Loucy (cell line): ENCODE measurements at regions not wholly inside any gene's neighbourhood (a gene's known extent, or its start where the extent isn't known, plus 50 kb on each side); places are given as distances from the start of the nearest gene placed in this dataset.

ENCODE experiments used
- H2AFZ ChIP-seq: fragments of 200-600 bp; sonication (generic); 2 replicates; pipeline ENCODE4 v1.6.0; 2016; ENCODE audit warnings: antibody characterized with exemption, mild to moderate bottlenecking, low read length, moderate library complexity
- H3F3A ChIP-seq: fragments of 200-600 bp; 2 replicates; pipeline ENCODE4 v1.6.0; 2016; ENCODE audit warnings: antibody characterized with exemption, low read depth, mild to moderate bottlenecking
- H3K27me3 ChIP-seq: fragments of 200-600 bp; sonication (generic); 2 replicates; pipeline ENCODE4 v1.6.1; 2014; ENCODE audit warnings: low read length, mild to moderate bottlenecking; ENCODE audit not compliant: insufficient read depth, poor library complexity, severe bottlenecking
- H3K36me3 ChIP-seq: fragments of 200-600 bp; sonication (generic); 2 replicates; pipeline ENCODE4 v1.6.1; 2016; ENCODE audit warnings: low read length; ENCODE audit not compliant: insufficient read depth
- H3K4me1 ChIP-seq: fragments of 200-600 bp; sonication (generic); 2 replicates; pipeline ENCODE4 v1.5.1; 2014; ENCODE audit warnings: low read length, mild to moderate bottlenecking; ENCODE audit not compliant: insufficient read depth, poor library complexity, severe bottlenecking
- H3K4me2 ChIP-seq: fragments of 200-600 bp; sonication (generic); 2 replicates; pipeline ENCODE4 v1.6.0; 2014; ENCODE audit warnings: antibody characterized with exemption, low read length, low read depth, mild to moderate bottlenecking; ENCODE audit not compliant: poor library complexity, severe bottlenecking
- H3K4me3 ChIP-seq: fragments of 200-600 bp; sonication (generic); 2 replicates; pipeline ENCODE4 v1.5.1; 2014; ENCODE audit warnings: low read length, mild to moderate bottlenecking, mixed read lengths; ENCODE audit not compliant: poor library complexity, severe bottlenecking
- H3K79me2 ChIP-seq: fragments of 200-600 bp; sonication (generic); 2 replicates; pipeline ENCODE4 v1.6.1; 2014; ENCODE audit warnings: low read length; ENCODE audit not compliant: insufficient read depth
- H3K9ac ChIP-seq: fragments of 200-600 bp; sonication (generic); 2 replicates; pipeline ENCODE4 v1.6.0; 2014; ENCODE audit warnings: mild to moderate bottlenecking, low read depth, low read length, moderate library complexity; ENCODE audit not compliant: poor library complexity, severe bottlenecking
- H3K9me2 ChIP-seq: fragments of 200-600 bp; sonication (generic); replicated peaks from 2 replicates; pipeline ENCODE4 v1.6.1; 2016; ENCODE audit warnings: low read depth, low read length, mixed read lengths
- H3K9me3 ChIP-seq: fragments of 200-600 bp; sonication (generic); 2 replicates; pipeline ENCODE4 v1.6.1; 2014; ENCODE audit warnings: mild to moderate bottlenecking, antibody characterized with exemption, low read length, low read depth; ENCODE audit not compliant: insufficient read depth
- H4K20me1 ChIP-seq: fragments of 200-600 bp; sonication (generic); 2 replicates; pipeline ENCODE4 v1.6.0; 2014; ENCODE audit warnings: antibody characterized with exemption, low read length, mild to moderate bottlenecking; ENCODE audit not compliant: insufficient read depth, poor library complexity, severe bottlenecking
- EZH2phosphoT487 ChIP-seq: fragments of 200-600 bp; IDR thresholded peaks from 2 replicates; pipeline ENCODE4 v1.6.1; 2018; ENCODE audit warnings: antibody characterized with exemption, mild to moderate bottlenecking, moderate library complexity, borderline replicate concordance
- TF ChIP-seq, protein P1 (sequence below): fragments of 200-600 bp; sonication (generic); conservative IDR thresholded peaks from 2 replicates; pipeline ENCODE4 v1.5.1; 2014; ENCODE audit warnings: mild to moderate bottlenecking, antibody characterized with exemption, low read length

- Histone ChIP-seq H3K4me2 (no peak overlapping the region), H3K9ac (no peak overlapping the region), H3K9me2 (no peaks in the 10 kb centered on the region), H4K20me1 (no peaks in the 10 kb centered on the region), H3K4me3 (no peak overlapping the region), H3K9me3 (no peaks in the 10 kb centered on the region), H3K4me1 (no peaks in the 10 kb centered on the region), H3F3A (no peaks in the 10 kb centered on the region), H3K36me3 (no peaks in the 10 kb centered on the region), H3K79me2 (no peaks in the 10 kb centered on the region), H3K27me3 (no peaks in the 10 kb centered on the region), H2AFZ (no peak overlapping the region)
- no peak for TF ChIP-seq EZH2phosphoT487
- TF ChIP-seq, protein P1, sequence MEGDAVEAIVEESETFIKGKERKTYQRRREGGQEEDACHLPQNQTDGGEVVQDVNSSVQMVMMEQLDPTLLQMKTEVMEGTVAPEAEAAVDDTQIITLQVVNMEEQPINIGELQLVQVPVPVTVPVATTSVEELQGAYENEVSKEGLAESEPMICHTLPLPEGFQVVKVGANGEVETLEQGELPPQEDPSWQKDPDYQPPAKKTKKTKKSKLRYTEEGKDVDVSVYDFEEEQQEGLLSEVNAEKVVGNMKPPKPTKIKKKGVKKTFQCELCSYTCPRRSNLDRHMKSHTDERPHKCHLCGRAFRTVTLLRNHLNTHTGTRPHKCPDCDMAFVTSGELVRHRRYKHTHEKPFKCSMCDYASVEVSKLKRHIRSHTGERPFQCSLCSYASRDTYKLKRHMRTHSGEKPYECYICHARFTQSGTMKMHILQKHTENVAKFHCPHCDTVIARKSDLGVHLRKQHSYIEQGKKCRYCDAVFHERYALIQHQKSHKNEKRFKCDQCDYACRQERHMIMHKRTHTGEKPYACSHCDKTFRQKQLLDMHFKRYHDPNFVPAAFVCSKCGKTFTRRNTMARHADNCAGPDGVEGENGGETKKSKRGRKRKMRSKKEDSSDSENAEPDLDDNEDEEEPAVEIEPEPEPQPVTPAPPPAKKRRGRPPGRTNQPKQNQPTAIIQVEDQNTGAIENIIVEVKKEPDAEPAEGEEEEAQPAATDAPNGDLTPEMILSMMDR: no peak
These were observed 252.4 kb upstream of the TPK1 start for GRCh38 chr7:145088111-145088745.

- H3K9ac ChIP-seq: no peak overlapping the region
- no peaks in the 10 kb centered on the region for H3K9me3 ChIP-seq
- no peaks in the 10 kb centered on the region for H3K27me3 ChIP-seq
- no peaks in the 10 kb centered on the region for H3K36me3 ChIP-seq
- TF ChIP-seq, protein P1: no peak
- no peak for TF ChIP-seq EZH2phosphoT487
- no peaks in the 10 kb centered on the region for H3K79me2 ChIP-seq
- H3K9me2 ChIP-seq: no peaks in the 10 kb centered on the region
- H3K4me3 ChIP-seq: no peak overlapping the region
- no peak overlapping the region for H2AFZ ChIP-seq
- H4K20me1 ChIP-seq: no peaks in the 10 kb centered on the region
- no peaks in the 10 kb centered on the region for H3F3A ChIP-seq
- H3K4me2 ChIP-seq: no peak overlapping the region
- H3K4me1 ChIP-seq: no peaks in the 10 kb centered on the region
These were observed 246.7 kb upstream of the TPK1 start for GRCh38 chr7:145082366-145083161.

- Histone ChIP-seq H3K4me2 (no peak overlapping the region), H2AFZ (no peak overlapping the region), H3K9me2 (no peaks in the 10 kb centered on the region), H3K4me1 (no peaks in the 10 kb centered on the region), H3F3A (no peaks in the 10 kb centered on the region), H4K20me1 (no peaks in the 10 kb centered on the region), H3K79me2 (no peaks in the 10 kb centered on the region), H3K36me3 (no peaks in the 10 kb centered on the region), H3K4me3 (no peak overlapping the region), H3K9me3 (no peaks in the 10 kb centered on the region), H3K27me3 (no peaks in the 10 kb centered on the region), H3K9ac (no peak overlapping the region)
- TF ChIP-seq, protein P1: no peak
- no peak for TF ChIP-seq EZH2phosphoT487
These were observed 229.6 kb upstream of the TPK1 start for GRCh38 chr7:145065473-145065872.
